Activated CD8-positive, alpha-beta memory T cell treated with anti-CD3 and anti-CD28 coated beads for 1 hour (primary cell): ENCODE measurements at regions not wholly inside any gene's neighbourhood (a gene's known extent, or its start where the extent isn't known, plus 50 kb on each side); places are given as distances from the start of the nearest gene placed in this dataset.

Source experiments
- DNase-seq, 2 donors: peaks; one replicate each; pipeline ENCODE4 v3.0.0-alpha.2; 2020; ENCODE audit warnings: low read depth in 1 of 2; ENCODE audit errors: extremely low read depth in 1 of 2

DNA sequence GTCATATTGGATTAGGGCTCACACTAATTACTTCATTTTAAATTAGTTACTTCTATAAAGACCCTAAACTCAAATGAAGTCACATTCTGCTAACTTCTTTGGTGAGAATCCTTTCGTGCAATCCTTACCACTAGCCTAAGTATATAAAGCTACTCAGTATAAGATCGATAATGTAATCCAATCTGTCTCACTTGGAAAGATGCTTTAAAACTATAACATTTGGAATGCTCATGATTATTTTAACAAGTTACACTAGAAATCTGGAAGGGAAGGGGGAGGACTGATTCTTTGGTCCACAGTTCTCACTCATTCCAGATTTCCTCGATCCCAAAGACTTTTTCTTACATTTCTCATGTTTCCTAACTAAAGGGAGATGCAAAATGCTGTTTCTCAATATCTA, 336.4 kb upstream of the SLIT2 start:
- DNase-seq = no peak

DNA sequence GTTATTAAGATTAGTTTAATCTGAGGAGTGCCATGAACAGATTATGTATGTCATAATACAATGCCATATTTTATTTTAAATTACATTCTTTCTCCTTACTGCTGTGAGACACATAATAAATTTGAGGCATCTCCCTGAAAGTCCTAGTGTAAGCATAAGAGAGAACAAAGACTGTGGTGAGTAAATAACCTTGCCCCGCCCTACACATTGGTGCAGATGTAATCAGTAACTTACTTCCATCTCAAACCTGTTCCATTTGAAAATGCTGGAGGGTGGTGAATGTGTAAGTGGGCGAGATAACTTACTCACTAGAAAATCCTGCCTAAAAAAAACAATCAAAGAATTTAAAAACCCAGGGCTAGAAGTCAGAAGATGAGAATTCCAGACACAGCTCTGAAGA, 338.1 kb upstream of the SLIT2 start:
- DNase-seq = no peak

GRCh38 chr4:19910861-19911525, 340.7 kb upstream of the SLIT2 start:
- DNase-seq = no peak

- no peak for DNase-seq
Measured at GRCh38 chr4:19905024-19905423, 346.7 kb upstream of the SLIT2 start.

DNA sequence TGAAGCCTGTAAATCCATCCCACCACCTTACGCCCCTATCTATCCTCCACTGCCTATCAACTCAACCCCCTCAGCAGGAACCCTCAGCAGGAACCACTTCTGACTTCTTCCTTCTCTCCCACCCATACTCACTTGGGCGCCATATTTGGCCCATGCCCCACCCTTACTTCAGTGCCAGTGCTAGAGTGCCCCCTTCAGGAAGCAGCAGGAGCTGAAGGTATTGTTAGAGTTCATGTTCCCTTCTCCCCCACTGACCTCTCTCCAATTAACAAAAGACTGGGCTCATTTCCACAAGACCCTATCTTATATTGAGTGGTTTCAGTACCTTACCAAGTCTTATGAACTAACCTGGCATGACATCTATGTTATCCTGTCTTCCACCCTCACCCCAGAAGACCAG, 363.1 kb upstream of the SLIT2 start:
- no peak for DNase-seq

DNA sequence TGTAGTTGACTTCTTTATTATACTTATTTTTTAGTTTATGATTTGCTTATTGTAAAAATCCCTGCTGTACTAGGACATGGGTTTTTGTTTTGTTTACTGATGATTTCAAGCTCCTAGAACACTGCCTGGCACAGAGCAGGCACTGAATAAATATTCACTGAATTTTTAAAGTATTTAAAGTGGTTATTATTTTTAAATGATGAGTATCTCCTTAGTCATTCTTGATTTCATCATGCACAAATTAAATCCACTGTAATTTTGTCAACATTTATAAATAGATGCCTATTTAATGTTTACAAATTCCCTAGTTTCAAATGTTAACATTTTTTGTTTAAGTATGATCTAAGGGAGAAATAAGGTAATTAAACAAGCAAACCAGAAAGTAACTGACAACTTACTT, 367.9 kb upstream of the SLIT2 start:
- no peak for DNase-seq

DNA sequence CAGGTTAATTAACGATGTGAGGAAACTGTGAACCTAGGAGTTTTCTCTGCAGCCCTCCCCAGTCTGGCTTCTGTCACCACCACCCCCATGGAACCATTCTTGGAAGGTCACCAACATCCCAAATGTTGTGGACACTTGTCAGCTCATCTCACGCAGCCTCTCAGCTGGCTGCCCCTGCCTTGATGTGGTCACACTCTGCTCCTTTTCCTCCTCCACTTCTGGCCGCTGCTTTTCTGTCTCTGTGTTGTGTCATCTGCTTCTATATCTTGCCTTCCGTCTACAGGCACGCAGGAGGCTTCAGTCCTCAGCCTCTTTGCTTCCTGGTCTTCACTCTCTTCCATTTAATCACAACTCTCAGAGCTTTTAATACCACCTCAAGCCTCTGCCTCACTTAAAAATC, 371.5 kb upstream of the SLIT2 start:
- no peak for DNase-seq

- no peak for DNase-seq
Measured at GRCh38 chr4:19879330-19879729, 372.4 kb upstream of the SLIT2 start.

GRCh38 chr4:19857991-19858390, 393.7 kb upstream of the SLIT2 start:
- no peak for DNase-seq

- no peak for DNase-seq
Measured at GRCh38 chr4:19857380-19857779, 394.3 kb upstream of the SLIT2 start.

GRCh38 chr4:19850909-19851308, 400.8 kb upstream of the SLIT2 start:
- no peak for DNase-seq

GRCh38 chr4:19844446-19844845, 407.3 kb upstream of the SLIT2 start:
- DNase-seq = no peak

DNA sequence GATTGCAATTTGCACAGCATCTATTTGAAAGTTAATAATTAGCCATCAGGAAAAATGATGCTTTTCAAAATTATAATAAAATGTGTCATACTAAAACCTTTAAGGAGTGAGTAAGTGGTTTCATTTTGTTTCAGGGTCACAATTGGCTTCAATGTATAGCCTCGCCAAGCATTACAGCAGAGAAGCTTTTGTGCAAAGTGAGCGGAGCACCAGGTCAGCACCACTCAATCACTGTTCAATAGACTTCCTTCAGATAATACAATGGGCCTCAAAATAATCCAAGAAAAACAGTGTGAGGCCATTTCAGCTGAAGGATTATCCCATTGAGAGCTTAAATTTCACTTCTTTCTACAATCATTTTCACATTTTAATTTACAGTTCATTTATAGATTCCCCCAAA, 409.2 kb upstream of the SLIT2 start:
- DNase-seq = no peak

DNA sequence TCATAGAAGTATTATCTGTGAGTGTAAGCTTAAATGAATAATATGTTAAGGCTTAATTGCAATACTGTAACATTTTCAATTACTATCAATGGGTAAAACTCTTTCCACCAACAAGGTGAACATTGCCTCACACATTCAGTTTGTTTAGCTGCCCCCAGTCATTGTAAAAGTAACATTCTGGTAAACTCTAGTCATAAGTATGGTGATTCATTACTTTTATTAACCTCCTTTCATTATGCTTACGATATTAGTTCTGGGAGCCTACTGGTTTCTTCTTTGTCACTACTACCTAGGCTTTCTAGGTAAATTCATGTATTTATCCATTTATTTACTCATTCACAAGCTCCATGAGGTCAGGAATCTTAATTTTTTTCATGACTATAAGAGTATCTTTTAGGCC, 412.8 kb upstream of the SLIT2 start:
- no peak for DNase-seq

GRCh38 chr4:19835429-19835828, 416.3 kb upstream of the SLIT2 start:
- DNase-seq = no peak

DNA sequence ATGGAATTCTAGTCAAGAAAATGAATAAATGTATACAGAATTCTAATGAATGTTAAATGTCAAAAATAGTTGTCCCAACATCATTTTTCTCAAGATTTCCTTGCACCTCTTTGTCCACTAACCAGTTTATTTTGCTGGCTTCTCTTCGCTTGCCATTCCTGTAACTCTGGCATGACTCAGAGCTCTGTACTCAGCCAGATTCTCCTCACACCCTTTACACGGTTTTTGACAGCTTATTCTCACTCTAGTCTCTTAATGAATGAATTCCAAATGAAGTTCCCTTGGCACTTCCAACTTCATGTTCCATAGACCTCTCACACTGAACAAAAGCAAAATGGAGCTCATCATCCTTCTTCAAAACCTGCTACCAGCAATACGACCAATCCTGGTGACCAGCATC, 419.3 kb upstream of the SLIT2 start:
- no peak for DNase-seq

- no peak for DNase-seq
Measured at GRCh38 chr4:19831644-19832285, 419.9 kb upstream of the SLIT2 start.

- DNase-seq = no peak
Measured at GRCh38 chr4:19829101-19829500, 422.6 kb upstream of the SLIT2 start.

- no peak for DNase-seq
Measured at GRCh38 chr4:19823781-19824180, 427.9 kb upstream of the SLIT2 start.

GRCh38 chr4:19819737-19820136, 432.0 kb upstream of the SLIT2 start:
- no peak for DNase-seq

DNA sequence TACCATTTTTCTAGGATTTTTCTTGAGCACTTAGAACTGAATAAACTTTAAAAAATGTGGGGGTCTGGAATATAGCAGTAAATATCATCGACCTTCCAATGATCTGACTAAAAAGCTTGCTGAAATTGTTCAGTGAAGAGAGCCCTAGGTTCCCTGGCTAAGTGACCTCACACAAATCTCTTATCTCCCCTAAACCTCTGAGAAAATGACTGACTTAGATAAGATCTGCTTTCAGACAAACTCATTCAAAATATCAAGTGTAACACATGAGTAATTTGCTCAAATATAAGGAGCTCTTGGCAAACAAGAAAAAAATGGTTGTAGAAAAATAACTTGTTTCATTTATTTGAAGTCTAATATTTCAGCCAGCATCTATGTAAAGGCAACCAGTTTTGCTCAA, 441.7 kb upstream of the SLIT2 start:
- DNase-seq = no peak

DNA sequence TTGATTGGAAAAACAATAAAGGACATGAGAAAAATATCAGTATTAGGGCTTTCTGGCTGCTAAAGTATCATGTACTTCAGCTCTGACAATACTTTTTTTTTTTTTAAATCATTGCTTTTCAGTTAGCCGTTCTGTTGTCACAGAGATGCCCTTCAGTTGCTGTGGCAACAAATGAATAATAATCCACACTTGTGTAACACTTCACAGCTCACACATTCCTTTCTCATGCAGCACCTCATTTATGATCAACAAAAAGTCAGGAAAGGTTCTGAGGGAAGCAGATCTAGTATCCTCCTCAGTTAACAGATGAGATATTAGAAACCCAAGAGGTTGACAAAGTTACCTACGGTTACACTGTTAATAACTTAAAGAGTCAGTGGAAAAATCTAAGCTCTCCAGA, 444.2 kb upstream of the SLIT2 start:
- DNase-seq = no peak

DNA sequence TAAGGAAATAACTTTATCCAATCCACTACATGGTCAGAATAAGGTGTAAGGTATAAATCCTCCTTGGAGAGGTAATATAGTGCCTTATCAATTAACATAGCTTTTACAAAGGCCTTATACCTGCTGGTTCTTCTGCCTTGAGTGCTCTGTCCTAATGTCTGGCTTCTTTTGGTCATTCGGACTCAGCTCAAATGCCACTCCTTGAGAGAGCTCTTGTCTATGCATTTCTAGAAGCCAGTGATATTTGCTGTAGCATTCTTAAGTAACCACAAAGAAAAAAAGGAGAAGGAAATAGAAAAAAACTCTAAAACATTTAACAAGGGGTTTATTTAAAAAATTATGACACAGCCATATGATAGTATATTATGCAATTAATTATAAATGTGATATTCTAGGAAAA, 444.8 kb upstream of the SLIT2 start:
- no peak for DNase-seq
